H9 (cell line): ENCODE measurements at regions not wholly inside any gene's neighbourhood (a gene's known extent, or its start where the extent isn't known, plus 50 kb on each side); places are given as distances from the start of the nearest gene placed in this dataset.

Experiments used
- DNase-seq: peaks from one replicate; pipeline ENCODE4 v3.0.0-alpha.2; 2017
- H2AFZ ChIP-seq: one replicate; pipeline ENCODE4 v1.6.1; 2013; ENCODE audit warnings: mild to moderate bottlenecking, low read length, control low read depth, moderate library complexity
- H2AK5ac ChIP-seq: 2 replicates; pipeline ENCODE4 v1.6.1; 2013; ENCODE audit warnings: low read length, control low read depth, mixed read lengths; ENCODE audit not compliant: insufficient read length
- H2BK120ac ChIP-seq: one replicate; pipeline ENCODE4 v1.6.1; 2013; ENCODE audit warnings: low read depth, mild to moderate bottlenecking, low read length, control low read depth, inconsistent platforms; ENCODE audit not compliant: poor library complexity, severe bottlenecking
- H2BK12ac ChIP-seq: 2 replicates; pipeline ENCODE4 v1.6.1; 2013; ENCODE audit warnings: low read length, control low read depth, mixed read lengths, low read depth; ENCODE audit not compliant: insufficient read length
- H2BK15ac ChIP-seq: 2 replicates; pipeline ENCODE4 v1.6.1; 2013; ENCODE audit warnings: low read depth, low read length, control low read depth
- H2BK20ac ChIP-seq: one replicate; pipeline ENCODE4 v1.6.1; 2013; ENCODE audit warnings: low read depth, mild to moderate bottlenecking, low read length, control low read depth, inconsistent platforms; ENCODE audit not compliant: poor library complexity, severe bottlenecking
- H2BK5ac ChIP-seq: 2 replicates; pipeline ENCODE4 v1.6.1; 2013; ENCODE audit warnings: low read length, control low read depth, mixed read lengths; ENCODE audit not compliant: insufficient read length
- H3K14ac ChIP-seq: 2 replicates; pipeline ENCODE4 v1.6.1; 2013; ENCODE audit warnings: low read length, control low read depth; ENCODE audit not compliant: insufficient read depth
- H3K18ac ChIP-seq: 2 replicates; pipeline ENCODE4 v1.6.1; 2013; ENCODE audit warnings: low read depth, mild to moderate bottlenecking, mixed read lengths, low read length, control low read depth; ENCODE audit not compliant: insufficient read length
- H3K23ac ChIP-seq: 2 replicates; pipeline ENCODE4 v1.6.1; 2013; ENCODE audit warnings: low read length, control low read depth, mixed read lengths, low read depth; ENCODE audit not compliant: insufficient read length
- H3K23me2 ChIP-seq: 2 replicates; pipeline ENCODE4 v1.6.1; 2013; ENCODE audit warnings: low read depth, mild to moderate bottlenecking, mixed read lengths, low read length, control low read depth; ENCODE audit not compliant: insufficient read length, poor library complexity, severe bottlenecking
- H3K27ac ChIP-seq: 2 replicates; pipeline ENCODE4 v1.5.1; 2013; ENCODE audit warnings: low read length, control low read depth, mixed read lengths, low read depth; ENCODE audit not compliant: insufficient read length
- H3K27me3 ChIP-seq: 2 replicates; pipeline ENCODE4 v1.6.1; 2013; ENCODE audit warnings: low read length, control low read depth, inconsistent platforms; ENCODE audit not compliant: insufficient read depth
- H3K4ac ChIP-seq: 2 replicates; pipeline ENCODE4 v1.6.1; 2013; ENCODE audit warnings: low read depth, mild to moderate bottlenecking, control low read depth, inconsistent platforms, low read length, moderate library complexity
- H3K4me1 ChIP-seq: 2 replicates; pipeline ENCODE4 v1.6.1; 2013; ENCODE audit warnings: low read length, control low read depth, inconsistent platforms; ENCODE audit not compliant: insufficient read depth
- H3K4me2 ChIP-seq: 2 replicates; pipeline ENCODE4 v1.6.1; 2013; ENCODE audit warnings: low read length, control low read depth, mixed read lengths; ENCODE audit not compliant: insufficient read length, insufficient read depth
- H3K56ac ChIP-seq: 2 replicates; pipeline ENCODE4 v1.6.1; 2013; ENCODE audit warnings: low read depth, mild to moderate bottlenecking, mixed read lengths, low read length, control low read depth; ENCODE audit not compliant: insufficient read length
- H3K79me1 ChIP-seq: 2 replicates; pipeline ENCODE4 v1.6.1; 2013; ENCODE audit warnings: low read depth, mild to moderate bottlenecking, moderate library complexity, low read length, control low read depth, inconsistent platforms; ENCODE audit not compliant: insufficient read depth, poor library complexity, severe bottlenecking
- H3K79me2 ChIP-seq: 2 replicates; pipeline ENCODE4 v1.6.1; 2013; ENCODE audit warnings: low read length, control low read depth, inconsistent platforms; ENCODE audit not compliant: insufficient read depth
- H3K9ac ChIP-seq: 2 replicates; pipeline ENCODE4 v1.6.1; 2013; ENCODE audit warnings: low read length, control low read depth, mixed read lengths; ENCODE audit not compliant: insufficient read length; ENCODE audit errors: extremely low read depth
- H3K9me3 ChIP-seq: one replicate; pipeline ENCODE4 v1.6.1; 2013; ENCODE audit warnings: low read depth, low read length, inconsistent platforms; ENCODE audit not compliant: control insufficient read depth
- H3T11ph ChIP-seq: one replicate; pipeline ENCODE4 v1.6.1; 2013; ENCODE audit warnings: mild to moderate bottlenecking, low read length, control low read depth, inconsistent platforms
- H4K20me1 ChIP-seq: one replicate; pipeline ENCODE4 v1.6.1; 2013; ENCODE audit not compliant: control insufficient read depth, insufficient read length, insufficient read depth
- H4K5ac ChIP-seq: 2 replicates; pipeline ENCODE4 v1.6.1; 2013; ENCODE audit warnings: low read depth, mild to moderate bottlenecking, mixed read lengths, low read length, control low read depth; ENCODE audit not compliant: insufficient read length
- H4K8ac ChIP-seq: replicated peaks from 2 replicates; pipeline ENCODE4 v1.6.1; 2013; ENCODE audit warnings: low read length, control low read depth, mixed read lengths, low read depth; ENCODE audit not compliant: insufficient read length
- H4K91ac ChIP-seq: 2 replicates; pipeline ENCODE4 v1.6.1; 2013; ENCODE audit warnings: low read depth, mild to moderate bottlenecking, moderate library complexity, mixed read lengths, low read length, control low read depth; ENCODE audit not compliant: insufficient read length
- H3K27ac Mint-ChIP-seq, 3 experiments: 2 replicates in 2 of 3; 3 replicates in 1 of 3; pipeline ENCODE4 v1.8.0; 2020 to 2021; ENCODE audit warnings: mixed read lengths in 3 of 3, mild to moderate bottlenecking in 1 of 3, moderate library complexity in 1 of 3
- H3K27me3 Mint-ChIP-seq: 2 replicates; pipeline ENCODE4 v1.8.0; 2021; ENCODE audit warnings: low read depth, mild to moderate bottlenecking, moderate library complexity, mixed read lengths
- H3K36me3 Mint-ChIP-seq, 3 experiments: 2 replicates in 2 of 3; 3 replicates in 1 of 3; pipeline ENCODE4 v1.8.0; 2020 to 2021; ENCODE audit warnings: low read depth in 3 of 3, mixed read lengths in 3 of 3; ENCODE audit not compliant: insufficient read depth in 1 of 3
- H3K4me1 Mint-ChIP-seq, 2 experiments: 2 replicates each; pipeline ENCODE4 v1.8.0; 2020; ENCODE audit warnings: mixed read lengths in 2 of 2
- H3K4me3 Mint-ChIP-seq, 2 experiments: 2 replicates in 1 of 2; 3 replicates in 1 of 2; pipeline ENCODE4 v1.8.0; 2020 to 2021; ENCODE audit warnings: mild to moderate bottlenecking in 2 of 2, mixed read lengths in 2 of 2, moderate library complexity in 1 of 2
- H3K9me3 Mint-ChIP-seq, 2 experiments: 2 replicates in 1 of 2; 3 replicates in 1 of 2; pipeline ENCODE4 v1.8.0; 2020; ENCODE audit warnings: mild to moderate bottlenecking in 2 of 2, mixed read lengths in 2 of 2, moderate library complexity in 1 of 2
- CTCF ChIP-seq: fragments of 200-600 bp; sonication (generic); conservative IDR thresholded peaks from 3 replicates; pipeline ENCODE4 v1.8.0; 2021; ENCODE audit warnings: antibody characterized with exemption, mild to moderate bottlenecking

GRCh38 chr5:158011422-158011821 lies 152.5 kb upstream of the CLINT1 start:
- H3K79me2 ChIP-seq: no peaks in the 10 kb centered on the region
- no peak overlapping the region for H3T11ph ChIP-seq
- no peaks in the 10 kb centered on the region for H3K27me3 ChIP-seq
- no peak overlapping the region for H2BK120ac ChIP-seq
- no peak overlapping the region for H2AK5ac ChIP-seq
- H2BK15ac ChIP-seq: no peak overlapping the region
- no peak overlapping the region for H2AFZ ChIP-seq
- no peak overlapping the region for H3K9ac ChIP-seq
- TF ChIP-seq CTCF: no peak
- no peak overlapping the region for H3K4me2 ChIP-seq
- no peak overlapping the region for H3K18ac ChIP-seq
- Mint-ChIP-seq H3K4me1 (peaks cover 24 to 33% of the 10 kb centered on the region in 2 experiments), H3K27ac (no peak overlapping the region), H3K4me3 (no peak overlapping the region), H3K27me3 (no peaks in the 10 kb centered on the region), H3K9me3 (no peaks in the 10 kb centered on the region), H3K36me3 (no peaks in the 10 kb centered on the region)
- H4K5ac ChIP-seq: no peak overlapping the region
- no peaks in the 10 kb centered on the region for H3K23me2 ChIP-seq
- no peak for DNase-seq
- H3K27ac ChIP-seq: no peak overlapping the region
- H3K79me1 ChIP-seq: no peaks in the 10 kb centered on the region
- H2BK5ac ChIP-seq: no peak overlapping the region
- peaks cover 12% of the 10 kb centered on the region for H3K4me1 ChIP-seq
- H3K23ac ChIP-seq: no peak overlapping the region
- H2BK12ac ChIP-seq: no peak overlapping the region
- no peak overlapping the region for H2BK20ac ChIP-seq
- no peak overlapping the region for H4K91ac ChIP-seq
- H3K4ac ChIP-seq: no peak overlapping the region
- no peaks in the 10 kb centered on the region for H4K20me1 ChIP-seq
- H3K9me3 ChIP-seq: no peaks in the 10 kb centered on the region
- no peak overlapping the region for H3K56ac ChIP-seq
- H3K14ac ChIP-seq: no peak overlapping the region
- no peak overlapping the region for H4K8ac ChIP-seq
